Uterus (tissue), 3 donors: ENCODE measurements at regions not wholly inside any gene's neighbourhood (a gene's known extent, or its start where the extent isn't known, plus 50 kb on each side); places are given as distances from the start of the nearest gene placed in this dataset.

Source experiments
- DNase-seq, 2 donors: peaks; one replicate each; pipeline ENCODE4 v3.0.0-alpha.2; 2019 to 2020
- H3K27ac ChIP-seq, 2 donors: fragments of 200-600 bp; sonication (generic); 1 replicate in 1 of 2; 2 replicates in 1 of 2; pipeline ENCODE4 v1.5.1; 2016 to 2018
- H3K27me3 ChIP-seq, 2 donors: fragments of 200-600 bp; sonication (generic); one replicate each; pipeline ENCODE4 v1.5.1; 2018 to 2019; ENCODE audit warnings: control low read depth in 1 of 2
- H3K36me3 ChIP-seq, 2 donors: fragments of 200-600 bp; sonication (generic); one replicate each; pipeline ENCODE4 v1.5.1; 2019; ENCODE audit warnings: control low read depth in 1 of 2
- H3K4me1 ChIP-seq, 2 donors: fragments of 200-600 bp; sonication (generic); one replicate each; pipeline ENCODE4 v1.5.1; 2018 to 2019; ENCODE audit warnings: control low read depth in 1 of 2
- H3K4me3 ChIP-seq, 2 donors: fragments of 200-600 bp; sonication (generic); 1 replicate in 1 of 2; 2 replicates in 1 of 2; pipeline ENCODE4 v1.5.1; 2018 to 2019; ENCODE audit warnings: mild to moderate bottlenecking in 1 of 2
- H3K9me3 ChIP-seq, 2 donors: fragments of 200-600 bp; sonication (generic); one replicate each; pipeline ENCODE4 v1.5.1; 2019; ENCODE audit warnings: control low read depth in 1 of 2
- CTCF ChIP-seq, 4 experiments: fragments of 200-600 bp in 2 of 4; fragments of 450-650 bp in 2 of 4; sonication (generic) in 2 of 4; IDR thresholded peaks; one replicate each; pipeline ENCODE4 v1.5.1; 2016 to 2019; ENCODE audit warnings: antibody characterized with exemption in 4 of 4, mild to moderate bottlenecking in 2 of 4, moderate library complexity in 1 of 4
- POLR2A ChIP-seq, 2 donors: fragments of 450-650 bp; IDR thresholded peaks; one replicate each; pipeline ENCODE4 v1.6.1; 2016; ENCODE audit warnings: antibody characterized with exemption in 2 of 2, mild to moderate bottlenecking in 1 of 2, moderate library complexity in 1 of 2
- intact Hi-C: fragments of 100-400 bp; cut with DNase I; formaldehyde crosslinking; loops from one replicate; pipeline ENCODE4 v1.15.1; 2023; ENCODE audit warnings: low total_unique reads
- donor health status: DM: yes; HTN: yes; CAD: no.

- Histone ChIP-seq H3K36me3 (no peaks in the 10 kb centered on the region), H3K27ac (no peak overlapping the region), H3K4me3 (no peak overlapping the region), H3K4me1 (no peaks in the 10 kb centered on the region), H3K9me3 (no peaks in the 10 kb centered on the region), H3K27me3 (no peaks in the 10 kb centered on the region)
- intact Hi-C loops, result no loop called here
- TF ChIP-seq POLR2A (IDR thresholded peaks at IDR 0.05) (no peak), CTCF (IDR thresholded peaks at IDR 0.05) (no peak)
- DNase-seq, result no peak
Measured at GRCh38 chrX:69395306-69395705, 108.8 kb upstream of the NALF2 start.

GRCh38 chrX:69389101-69389501 lies 115.0 kb upstream of the NALF2 start:
- DNase-seq, result no peak

GRCh38 chrX:69388526-69388925 lies 115.6 kb upstream of the NALF2 start:
- H3K27ac ChIP-seq, result no peak overlapping the region
- no peaks in the 10 kb centered on the region for H3K9me3 ChIP-seq
- intact Hi-C loops, result no loop called here
- DNase-seq, result no peak
- no peaks in the 10 kb centered on the region for H3K27me3 ChIP-seq
- no peak overlapping the region for H3K4me3 ChIP-seq
- TF ChIP-seq POLR2A (IDR thresholded peaks at IDR 0.05) (no peak), CTCF (IDR thresholded peaks at IDR 0.05) (no peak)
- H3K36me3 ChIP-seq, result no peaks in the 10 kb centered on the region
- no peaks in the 10 kb centered on the region for H3K4me1 ChIP-seq

More at GRCh38 chrX:69389101-69389501, 115.0 kb upstream of the NALF2 start:
- Histone ChIP-seq H3K4me3 (no peak overlapping the region), H3K27ac (no peak overlapping the region), H3K27me3 (no peaks in the 10 kb centered on the region), H3K9me3 (no peaks in the 10 kb centered on the region), H3K36me3 (no peaks in the 10 kb centered on the region), H3K4me1 (no peaks in the 10 kb centered on the region)
- TF ChIP-seq POLR2A (IDR thresholded peaks at IDR 0.05), result no peak
- TF ChIP-seq CTCF (IDR thresholded peaks at IDR 0.05), result no peak
- intact Hi-C loops, result no loop called here

GRCh38 chrX:69387567-69388487 lies 116.3 kb upstream of the NALF2 start:
- TF ChIP-seq POLR2A (IDR thresholded peaks at IDR 0.05) (no peak), CTCF (IDR thresholded peaks at IDR 0.05) (peak; percentile 54 to 67 (median 63))
- no peaks in the 10 kb centered on the region for H3K9me3 ChIP-seq
- no peaks in the 10 kb centered on the region for H3K4me1 ChIP-seq
- H3K27me3 ChIP-seq, result no peaks in the 10 kb centered on the region
- DNase-seq, result peak; percentile 44 to 51
- no peak overlapping the region for H3K4me3 ChIP-seq
- H3K27ac ChIP-seq, result no peak overlapping the region
- intact Hi-C loops, result no loop called here
- H3K36me3 ChIP-seq, result no peaks in the 10 kb centered on the region

GRCh38 chrX:69386681-69387080 lies 117.4 kb upstream of the NALF2 start:
- TF ChIP-seq POLR2A (IDR thresholded peaks at IDR 0.05), result no peak
- no peak for TF ChIP-seq CTCF (IDR thresholded peaks at IDR 0.05)

More at GRCh38 chrX:69386681-69387080, 117.4 kb upstream of the NALF2 start:
- Histone ChIP-seq H3K9me3 (no peaks in the 10 kb centered on the region), H3K27me3 (no peaks in the 10 kb centered on the region), H3K27ac (no peak overlapping the region), H3K4me1 (no peaks in the 10 kb centered on the region), H3K36me3 (no peaks in the 10 kb centered on the region), H3K4me3 (no peak overlapping the region)
- no peak for DNase-seq
- intact Hi-C loops, result no loop called here
